ENCODE measurements at regions not wholly inside any gene's neighbourhood (a gene's known extent, or its start where the extent isn't known, plus 50 kb on each side); places are given as distances from the start of the nearest gene placed in this dataset.

GRCh38 chr1:25046194-25046532, 116.1 kb upstream of the RUNX3 start:
- intact Hi-C loops (cut with micrococcal nuclease) (no loop called here), dilution Hi-C loops (cut with HindIII; ENCODE audit: low sequenced_read_pairs, unreplicated experiment) (no loop called here), in situ Hi-C loops (cut with MboI; ENCODE audit: low sequenced_read_pairs) (no loop called here)
- no peak overlapping the region for H3K23ac ChIP-seq (ENCODE audit: low read depth, low read length)
- H2BK20ac ChIP-seq (ENCODE audit: low read depth, low read length): no peak overlapping the region
- no peak overlapping the region for H3K27ac ChIP-seq (ENCODE audit: insufficient read depth, low read length)
- no peak overlapping the region for H3K9ac ChIP-seq (ENCODE audit: low read depth, low read length)
- no peak overlapping the region for H2BK5ac ChIP-seq (ENCODE audit: low read depth, low read length, poor library complexity, severe bottlenecking)
- no peak overlapping the region for H3K4me2 ChIP-seq (ENCODE audit: low read depth, low read length)
- TF ChIP-seq FOS (IDR thresholded peaks at IDR 0.05; ENCODE audit: low read depth, low read length) (no peak), MAFK (IDR thresholded peaks at IDR 0.05; ENCODE audit: low read depth, low read length) (no peak)
- peaks cover 86% of the 10 kb centered on the region for H3K27me3 ChIP-seq (ENCODE audit: control insufficient read depth, insufficient read depth, low read length)
- no peak overlapping the region for H3K18ac ChIP-seq (ENCODE audit: low read depth, low read length)
- H3K14ac ChIP-seq (replicated peaks; ENCODE audit: low read depth, low read length): no peak overlapping the region
- H4K91ac ChIP-seq (ENCODE audit: insufficient read depth, low read depth, low read length): no peak overlapping the region
- ChIA-PET POLR2A (ENCODE audit: unreplicated experiment) (no interaction called here), CTCF (interaction anchor here (0.7 kb wide), 1 partner anchor 8 kb away, joined by 3 read pairs; no protein-coding TSS in a partner anchor)
- H3K79me1 ChIP-seq (ENCODE audit: low read depth in 1 of 2, low read length in 2 of 2): no peaks in the 10 kb centered on the region
- no peak overlapping the region for H2BK120ac ChIP-seq (ENCODE audit: low read depth, low read length)
- WGBS, 2 experiments (ENCODE audit: extremely low coverage in 2 of 2, insufficient read length in 1 of 2): no CpG with 5 or more reads among the region's 8 CpGs
- DNase-seq (no peak), ATAC-seq (ENCODE audit: low read depth) (no peak)
- H2AFZ ChIP-seq (replicated peaks; ENCODE audit: low read length, poor library complexity): no peak overlapping the region
- no peak overlapping the region for H4K5ac ChIP-seq (ENCODE audit: low read depth, low read length)
- no TSS peak for BruUV-seq (replicated peaks)
- H3K4me3 ChIP-seq (ENCODE audit: insufficient read depth, low read depth, low read length): no peak overlapping the region
- H3K36me3 ChIP-seq (ENCODE audit: control insufficient read depth, insufficient read depth, low read length): no peaks in the 10 kb centered on the region
- no peaks in the 10 kb centered on the region for H4K20me1 ChIP-seq (ENCODE audit: insufficient read depth, low read length)
- peaks cover 5% of the 10 kb centered on the region for H3K9me3 ChIP-seq (ENCODE audit: control insufficient read depth, insufficient read depth, low read length)
- H3K4ac ChIP-seq (ENCODE audit: low read depth, low read length): no peak overlapping the region
- no peak overlapping the region for H3K56ac ChIP-seq (ENCODE audit: extremely low read depth, insufficient read depth, low read length)
- H3K4me1 ChIP-seq (ENCODE audit: control insufficient read depth, insufficient read depth, low read length): no peaks in the 10 kb centered on the region
- H2AK5ac ChIP-seq (ENCODE audit: low read depth, low read length): no peak overlapping the region
- no peaks in the 10 kb centered on the region for H3K9me1 ChIP-seq (ENCODE audit: insufficient read depth, low read length)
- no peak overlapping the region for H4K8ac ChIP-seq (ENCODE audit: low read depth in 2 of 2, low read length in 2 of 2)
- no peak overlapping the region for H2AK9ac ChIP-seq (replicated peaks; ENCODE audit: low read depth, low read length, poor library complexity)
- H2BK15ac ChIP-seq (ENCODE audit: low read depth, low read length): no peak overlapping the region

Data from IMR-90 (cell line).